ENCODE measurements at regions not wholly inside any gene's neighbourhood (a gene's known extent, or its start where the extent isn't known, plus 50 kb on each side); places are given as distances from the start of the nearest gene placed in this dataset.

DNA sequence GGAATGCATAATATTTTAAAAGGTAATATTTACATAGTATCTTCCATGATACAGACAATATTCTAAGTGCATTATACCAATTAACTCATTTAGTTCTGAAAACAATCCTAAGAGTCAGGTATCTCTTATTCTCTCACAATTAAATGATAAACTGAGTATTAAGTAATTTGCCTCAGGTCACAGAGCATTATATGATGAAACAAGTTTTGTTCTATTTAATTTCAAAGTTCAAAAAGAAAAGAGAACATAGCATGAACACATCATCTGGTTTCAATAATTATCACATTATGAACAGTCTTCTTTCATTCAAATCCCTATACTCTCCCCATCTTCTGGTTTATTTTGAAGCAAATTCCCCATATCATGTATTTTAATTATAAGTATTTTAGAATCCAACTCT lies 927.5 kb downstream of the ADGRL2 start:
- TF ChIP-seq, protein P1, sequence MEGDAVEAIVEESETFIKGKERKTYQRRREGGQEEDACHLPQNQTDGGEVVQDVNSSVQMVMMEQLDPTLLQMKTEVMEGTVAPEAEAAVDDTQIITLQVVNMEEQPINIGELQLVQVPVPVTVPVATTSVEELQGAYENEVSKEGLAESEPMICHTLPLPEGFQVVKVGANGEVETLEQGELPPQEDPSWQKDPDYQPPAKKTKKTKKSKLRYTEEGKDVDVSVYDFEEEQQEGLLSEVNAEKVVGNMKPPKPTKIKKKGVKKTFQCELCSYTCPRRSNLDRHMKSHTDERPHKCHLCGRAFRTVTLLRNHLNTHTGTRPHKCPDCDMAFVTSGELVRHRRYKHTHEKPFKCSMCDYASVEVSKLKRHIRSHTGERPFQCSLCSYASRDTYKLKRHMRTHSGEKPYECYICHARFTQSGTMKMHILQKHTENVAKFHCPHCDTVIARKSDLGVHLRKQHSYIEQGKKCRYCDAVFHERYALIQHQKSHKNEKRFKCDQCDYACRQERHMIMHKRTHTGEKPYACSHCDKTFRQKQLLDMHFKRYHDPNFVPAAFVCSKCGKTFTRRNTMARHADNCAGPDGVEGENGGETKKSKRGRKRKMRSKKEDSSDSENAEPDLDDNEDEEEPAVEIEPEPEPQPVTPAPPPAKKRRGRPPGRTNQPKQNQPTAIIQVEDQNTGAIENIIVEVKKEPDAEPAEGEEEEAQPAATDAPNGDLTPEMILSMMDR (IDR thresholded peaks at IDR 0.05), result no peak
- TF ChIP-seq POLR2A (IDR thresholded peaks at IDR 0.05), result no peak

All from Peyer's patch (tissue), 4 donors.